ENCODE measurements at regions not wholly inside any gene's neighbourhood (a gene's known extent, or its start where the extent isn't known, plus 50 kb on each side); places are given as distances from the start of the nearest gene placed in this dataset.

DNA sequence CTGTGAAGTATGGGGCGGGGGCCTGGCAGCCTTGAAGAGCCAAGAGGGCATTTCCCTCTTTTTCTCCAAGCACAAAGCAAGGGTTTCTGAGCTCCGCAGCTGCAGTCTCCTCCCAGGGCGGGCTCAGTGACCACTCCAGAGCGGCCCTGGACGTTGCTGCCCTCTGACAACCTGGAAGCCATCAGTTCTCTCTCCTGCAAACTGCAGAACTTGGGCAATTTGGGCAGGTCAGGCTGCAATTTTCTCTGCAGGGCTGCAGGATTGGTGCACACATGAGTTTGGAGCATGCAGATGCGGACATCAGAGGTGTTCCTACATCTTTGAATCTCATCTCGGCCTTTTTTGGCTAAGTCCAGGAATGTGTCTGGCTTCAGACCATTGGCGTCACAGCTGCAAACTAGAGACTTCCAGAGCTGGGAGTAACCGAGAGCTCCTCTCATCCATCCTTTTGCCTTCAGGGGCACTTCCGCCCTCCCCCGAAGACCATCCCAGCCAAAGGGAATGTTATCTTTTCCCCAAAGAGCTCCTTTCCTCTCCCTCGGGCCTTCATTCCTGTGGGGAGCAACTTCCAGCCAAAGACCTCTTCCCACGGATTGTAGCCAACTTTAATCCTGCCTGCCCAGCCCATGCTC lies 139.6 kb upstream of the WNT4 start:
- Histone ChIP-seq H3K4me1 (ENCODE audit: control insufficient read depth in 1 of 2, insufficient read depth in 2 of 2, low read length in 2 of 2) (peaks cover 9 to 16% of the 10 kb centered on the region in 2 experiments), H2BK5ac (ENCODE audit: low read depth, low read length, poor library complexity) (no peak overlapping the region), H2AFZ (ENCODE audit: insufficient read depth, low read length, poor library complexity) (no peak overlapping the region), H3K9ac (ENCODE audit: low read length) (no peak overlapping the region), H3K4me2 (ENCODE audit: low read length) (no peak overlapping the region), H3K27ac (ENCODE audit: low read depth, low read length) (no peak overlapping the region), H2AK5ac (ENCODE audit: low read length) (no peak overlapping the region), H2BK12ac (ENCODE audit: low read length) (no peak overlapping the region), H3K27me3 (ENCODE audit: insufficient read depth, low read length) (no peaks in the 10 kb centered on the region), H4K12ac (ENCODE audit: low read depth, low read length) (no peak overlapping the region), H4K91ac (ENCODE audit: low read depth, low read length) (no peak overlapping the region), H3K14ac (ENCODE audit: low read length) (no peak overlapping the region), H3K79me2 (ENCODE audit: control insufficient read depth, insufficient read depth, low read length, poor library complexity) (no peaks in the 10 kb centered on the region), H3K4ac (ENCODE audit: low read depth, low read length) (no peak overlapping the region), H4K8ac (ENCODE audit: low read depth, low read length) (no peak overlapping the region), H2BK120ac (ENCODE audit: insufficient read depth, low read length, poor library complexity) (no peak overlapping the region), H3K36me3 (ENCODE audit: control insufficient read depth in 1 of 2, insufficient read depth in 2 of 2, low read length in 2 of 2) (no peaks in the 10 kb centered on the region), H3K79me1 (ENCODE audit: low read length) (peaks cover 5% of the 10 kb centered on the region), H3K4me3 (ENCODE audit: low read depth, low read length) (no peak overlapping the region), H3K9me3 (ENCODE audit: insufficient read depth, low read depth, low read length) (no peaks in the 10 kb centered on the region), H3K23ac (ENCODE audit: low read length) (no peak overlapping the region), H3K18ac (ENCODE audit: low read length) (no peak overlapping the region)
- no CpG with 5 or more reads among the region's 13 CpGs for WGBS (ENCODE audit: extremely low coverage, insufficient coverage, insufficient read length)
- DNase-seq = no peak

DNA sequence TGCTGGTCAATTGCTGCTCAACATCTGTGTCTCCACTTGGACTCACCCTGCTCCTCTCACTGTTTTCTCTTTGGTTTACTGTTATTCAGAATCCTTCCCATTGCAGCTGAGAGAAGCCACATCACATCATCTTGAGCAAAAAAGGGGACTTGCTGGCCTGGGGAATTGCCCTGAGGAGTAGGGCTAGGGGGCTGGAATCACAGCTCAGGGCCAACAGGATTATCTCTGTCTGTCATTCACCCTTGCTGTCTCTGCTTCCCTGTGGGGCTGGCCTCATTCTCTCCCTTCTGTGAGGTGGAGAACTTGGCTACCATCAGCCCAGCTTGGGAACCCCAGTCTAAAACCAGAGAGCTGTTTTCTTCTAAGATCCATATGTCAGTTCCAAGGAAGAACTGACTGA lies 140.7 kb upstream of the WNT4 start:
- Histone ChIP-seq H3K14ac (ENCODE audit: low read length) (no peak overlapping the region), H3K4me2 (ENCODE audit: low read length) (no peak overlapping the region), H4K91ac (ENCODE audit: low read depth, low read length) (no peak overlapping the region), H3K79me1 (ENCODE audit: low read length) (peaks cover 12% of the 10 kb centered on the region), H2AK5ac (ENCODE audit: low read length) (no peak overlapping the region), H3K18ac (ENCODE audit: low read length) (no peak overlapping the region), H2BK5ac (ENCODE audit: low read depth, low read length, poor library complexity) (no peak overlapping the region), H3K27me3 (ENCODE audit: insufficient read depth, low read length) (no peaks in the 10 kb centered on the region), H4K12ac (ENCODE audit: low read depth, low read length) (no peak overlapping the region), H2BK120ac (ENCODE audit: insufficient read depth, low read length, poor library complexity) (no peak overlapping the region), H3K9me3 (ENCODE audit: insufficient read depth, low read depth, low read length) (no peaks in the 10 kb centered on the region), H3K4me1 (ENCODE audit: control insufficient read depth in 1 of 2, insufficient read depth in 2 of 2, low read length in 2 of 2) (peaks cover 16 to 23% of the 10 kb centered on the region in 2 experiments), H3K23ac (ENCODE audit: low read length) (no peak overlapping the region), H3K9ac (ENCODE audit: low read length) (no peak overlapping the region), H3K4me3 (ENCODE audit: low read depth, low read length) (no peak overlapping the region), H3K27ac (ENCODE audit: low read depth, low read length) (no peak overlapping the region), H3K79me2 (ENCODE audit: control insufficient read depth, insufficient read depth, low read length, poor library complexity) (no peaks in the 10 kb centered on the region), H2AFZ (ENCODE audit: insufficient read depth, low read length, poor library complexity) (no peak overlapping the region), H2BK12ac (ENCODE audit: low read length) (peak overlapping the region; percentile 25), H3K4ac (ENCODE audit: low read depth, low read length) (no peak overlapping the region), H3K36me3 (ENCODE audit: control insufficient read depth in 1 of 2, insufficient read depth in 2 of 2, low read length in 2 of 2) (no peaks in the 10 kb centered on the region), H4K8ac (ENCODE audit: low read depth, low read length) (no peak overlapping the region)
- DNase-seq = no peak

DNA sequence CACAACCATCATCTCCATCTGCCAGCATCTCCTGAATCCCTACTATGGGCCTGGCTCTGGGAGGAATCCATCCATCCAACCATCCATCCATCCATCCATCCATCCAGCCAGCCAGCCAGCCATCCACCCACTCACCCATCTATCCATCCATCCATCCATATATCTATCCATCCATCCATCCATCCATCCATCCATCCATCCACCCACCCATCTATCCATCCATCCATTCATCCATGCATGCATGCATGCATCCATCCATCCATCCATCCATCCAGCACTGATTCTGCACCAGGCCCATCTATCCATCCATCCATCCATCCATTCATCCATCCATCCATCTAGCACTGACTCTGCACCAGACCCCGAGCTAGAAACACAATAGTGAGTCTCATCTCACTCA lies 141.3 kb upstream of the WNT4 start:
- Histone ChIP-seq H3K27me3 (ENCODE audit: insufficient read depth, low read length) (no peaks in the 10 kb centered on the region), H2AFZ (ENCODE audit: insufficient read depth, low read length, poor library complexity) (no peak overlapping the region), H2AK5ac (ENCODE audit: low read length) (no peak overlapping the region), H3K23ac (ENCODE audit: low read length) (no peak overlapping the region), H3K4me1 (ENCODE audit: control insufficient read depth in 1 of 2, insufficient read depth in 2 of 2, low read length in 2 of 2) (peaks cover 21 to 29% of the 10 kb centered on the region in 2 experiments), H2BK12ac (ENCODE audit: low read length) (no peak overlapping the region), H2BK120ac (ENCODE audit: insufficient read depth, low read length, poor library complexity) (no peak overlapping the region), H3K14ac (ENCODE audit: low read length) (no peak overlapping the region), H3K18ac (ENCODE audit: low read length) (no peak overlapping the region), H3K79me1 (ENCODE audit: low read length) (peaks cover 15% of the 10 kb centered on the region), H3K4ac (ENCODE audit: low read depth, low read length) (no peak overlapping the region), H4K12ac (ENCODE audit: low read depth, low read length) (no peak overlapping the region), H3K9me3 (ENCODE audit: insufficient read depth, low read depth, low read length) (no peaks in the 10 kb centered on the region), H3K79me2 (ENCODE audit: control insufficient read depth, insufficient read depth, low read length, poor library complexity) (peaks cover 1% of the 10 kb centered on the region), H3K36me3 (ENCODE audit: control insufficient read depth in 1 of 2, insufficient read depth in 2 of 2, low read length in 2 of 2) (no peaks in the 10 kb centered on the region), H3K9ac (ENCODE audit: low read length) (no peak overlapping the region), H3K4me2 (ENCODE audit: low read length) (no peak overlapping the region), H4K91ac (ENCODE audit: low read depth, low read length) (no peak overlapping the region), H4K8ac (ENCODE audit: low read depth, low read length) (no peak overlapping the region), H3K27ac (ENCODE audit: low read depth, low read length) (no peak overlapping the region), H3K4me3 (ENCODE audit: low read depth, low read length) (no peak overlapping the region), H2BK5ac (ENCODE audit: low read depth, low read length, poor library complexity) (no peak overlapping the region)
- WGBS (ENCODE audit: extremely low coverage, insufficient coverage, insufficient read length) = no CpG with 5 or more reads among the region's 1 CpG
- no peak for DNase-seq

DNA sequence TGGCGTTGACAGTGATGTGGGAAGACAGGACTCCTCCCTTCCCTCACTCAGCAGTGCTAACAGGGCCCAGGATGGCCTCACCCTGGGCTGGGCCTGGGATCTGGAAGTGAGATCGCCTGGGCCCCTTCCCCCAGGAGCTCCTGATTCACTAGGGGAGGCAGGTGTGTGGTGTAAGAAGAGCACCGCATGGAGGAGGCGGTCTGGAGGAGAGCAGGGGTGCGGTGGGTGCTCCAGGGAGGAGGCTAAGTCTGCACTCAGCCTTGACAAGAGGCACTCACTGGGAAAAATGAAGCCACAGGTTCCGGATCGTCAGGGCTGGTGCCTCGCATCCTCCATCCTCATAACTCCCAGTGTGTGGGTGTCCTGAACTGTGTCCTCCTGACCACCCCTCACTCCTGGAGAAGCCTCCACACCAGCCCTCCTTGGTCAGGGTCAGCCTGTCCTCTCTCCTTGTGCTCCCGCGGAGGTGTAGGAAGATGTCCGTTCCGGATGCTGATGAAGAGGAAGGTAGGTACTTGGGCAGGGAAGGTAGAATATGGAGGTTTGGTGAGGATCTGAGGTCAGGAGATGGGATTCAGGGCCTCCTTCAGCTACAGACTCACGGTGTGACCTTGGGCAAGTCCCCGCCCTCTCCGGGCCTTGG lies 142.1 kb upstream of the WNT4 start:
- Histone ChIP-seq H3K79me1 (ENCODE audit: low read length) (peaks cover 22% of the 10 kb centered on the region), H4K91ac (ENCODE audit: low read depth, low read length) (no peak overlapping the region), H3K14ac (ENCODE audit: low read length) (no peak overlapping the region), H3K27me3 (ENCODE audit: insufficient read depth, low read length) (no peaks in the 10 kb centered on the region), H3K23ac (ENCODE audit: low read length) (no peak overlapping the region), H3K4me2 (ENCODE audit: low read length) (no peak overlapping the region), H3K4ac (ENCODE audit: low read depth, low read length) (no peak overlapping the region), H3K4me3 (ENCODE audit: low read depth, low read length) (no peak overlapping the region), H3K79me2 (ENCODE audit: control insufficient read depth, insufficient read depth, low read length, poor library complexity) (peaks cover 3% of the 10 kb centered on the region), H3K4me1 (ENCODE audit: control insufficient read depth in 1 of 2, insufficient read depth in 2 of 2, low read length in 2 of 2) (peaks cover 28 to 37% of the 10 kb centered on the region in 2 experiments), H4K8ac (ENCODE audit: low read depth, low read length) (no peak overlapping the region), H3K27ac (ENCODE audit: low read depth, low read length) (no peak overlapping the region), H2BK120ac (ENCODE audit: insufficient read depth, low read length, poor library complexity) (no peak overlapping the region), H3K9me3 (ENCODE audit: insufficient read depth, low read depth, low read length) (no peaks in the 10 kb centered on the region), H2AK5ac (ENCODE audit: low read length) (peak overlapping the region; percentile 13), H3K9ac (ENCODE audit: low read length) (no peak overlapping the region), H4K12ac (ENCODE audit: low read depth, low read length) (no peak overlapping the region), H3K18ac (ENCODE audit: low read length) (no peak overlapping the region), H2BK5ac (ENCODE audit: low read depth, low read length, poor library complexity) (no peak overlapping the region), H2AFZ (ENCODE audit: insufficient read depth, low read length, poor library complexity) (no peak overlapping the region), H3K36me3 (ENCODE audit: control insufficient read depth in 1 of 2, insufficient read depth in 2 of 2, low read length in 2 of 2) (no peaks in the 10 kb centered on the region), H2BK12ac (ENCODE audit: low read length) (peak overlapping the region; percentile 15)
- no CpG with 5 or more reads among the region's 15 CpGs for WGBS (ENCODE audit: extremely low coverage, insufficient coverage, insufficient read length)
- DNase-seq = no peak
